B cell (primary cell): ENCODE measurements at regions not wholly inside any gene's neighbourhood (a gene's known extent, or its start where the extent isn't known, plus 50 kb on each side); places are given as distances from the start of the nearest gene placed in this dataset.

Source experiments
- ATAC-seq: fragments of 200-7000 bp; cut with Tn5 transposase; one replicate; pipeline ENCODE4 v1.10.0; 2021; ENCODE audit warnings: low read depth, mild to moderate bottlenecking, moderate number of reproducible peaks, moderate library complexity
- CTCF ChIA-PET: fragments of 350-600 bp; sonication (Branson Sonifier 250); formaldehyde crosslinking; loops from one replicate; lab custom pipeline; 2021; ENCODE audit warnings: antibody characterized with exemption, inconsistent platforms; lab: Charles Lee
- POLR2A ChIA-PET: fragments of 350-600 bp; sonication (Branson Sonifier 250); formaldehyde crosslinking; loops from one replicate; lab custom pipeline; 2021; ENCODE audit warnings: antibody characterized with exemption; lab: Charles Lee
- DNase-seq: peaks from one replicate; pipeline ENCODE4 v3.0.0; 2013
- H2AFZ ChIP-seq: 2 replicates; pipeline ENCODE4 v1.6.1; 2012; ENCODE audit warnings: mild to moderate bottlenecking, low read depth, low read length; ENCODE audit not compliant: insufficient read depth, poor library complexity, severe bottlenecking
- H3K27ac ChIP-seq, 2 donors: 1 replicate in 1 of 2; 2 replicates in 1 of 2; pipeline ENCODE4 v1.5.1; 2012 to 2013; ENCODE audit warnings: low read length in 2 of 2, mild to moderate bottlenecking in 2 of 2, moderate library complexity in 1 of 2
- H3K27me3 ChIP-seq, 4 experiments: fragments of 200-600 bp in 1 of 4; sonication (generic) in 1 of 4; replicated peaks in 1 of 4; 1 replicate in 2 of 4; 2 replicates in 2 of 4; pipeline versions ENCODE4 v1.6.1 to v1.7.0; 2013 to 2016; ENCODE audit warnings: low read length in 3 of 4, mild to moderate bottlenecking in 2 of 4, mixed read lengths in 1 of 4, moderate library complexity in 1 of 4; ENCODE audit not compliant: insufficient read depth in 4 of 4, control insufficient read depth in 3 of 4; ENCODE audit errors: control extremely low read depth in 1 of 4
- H3K36me3 ChIP-seq, 2 experiments: replicated peaks in 1 of 2; 1 replicate in 1 of 2; 2 replicates in 1 of 2; pipeline versions ENCODE4 v1.6.1 to v1.7.1; 2013; ENCODE audit warnings: low read length in 1 of 2; ENCODE audit not compliant: insufficient read depth in 2 of 2, control insufficient read depth in 1 of 2; ENCODE audit errors: control extremely low read depth in 1 of 2, extremely low read depth in 1 of 2
- H3K4me1 ChIP-seq, 2 donors: fragments of 200-600 bp in 1 of 2; sonication (generic) in 1 of 2; 1 replicate in 1 of 2; 2 replicates in 1 of 2; pipeline versions ENCODE4 v1.5.1 to v1.6.1; 2013 to 2017; ENCODE audit warnings: low read length in 2 of 2; ENCODE audit not compliant: control insufficient read depth in 2 of 2, insufficient read depth in 2 of 2
- H3K4me2 ChIP-seq: replicated peaks from 2 replicates; pipeline ENCODE3; 2012; ENCODE audit warnings: mild to moderate bottlenecking, low read depth, low read length; ENCODE audit not compliant: poor library complexity, severe bottlenecking
- H3K4me3 ChIP-seq, 5 experiments: fragments of 200-600 bp in 1 of 5; sonication (generic) in 1 of 5; 1 replicate in 3 of 5; 2 replicates in 2 of 5; pipeline versions ENCODE4 v1.5.1 to v1.7.0; 2011 to 2016; ENCODE audit warnings: low read length in 4 of 5, mild to moderate bottlenecking in 4 of 5, low read depth in 2 of 5, control low read depth in 1 of 5, moderate library complexity in 1 of 5; ENCODE audit not compliant: insufficient read depth in 1 of 5; ENCODE audit errors: control extremely low read depth in 1 of 5, extremely low read depth in 1 of 5
- H3K79me2 ChIP-seq: fragments of 200-600 bp; sonication (generic); one replicate; pipeline ENCODE4 v1.6.0; 2016; ENCODE audit warnings: low read length; ENCODE audit not compliant: control insufficient read depth, insufficient read depth
- H3K9ac ChIP-seq: fragments of 200-600 bp; sonication (generic); 2 replicates; pipeline ENCODE4 v1.6.1; 2017; ENCODE audit warnings: mild to moderate bottlenecking, low read length, moderate library complexity
- H3K9me3 ChIP-seq, 3 donors: one replicate each; pipeline versions ENCODE4 v1.6.1 to v1.7.1; 2013; ENCODE audit warnings: low read length in 2 of 3; ENCODE audit not compliant: control insufficient read depth in 2 of 3, insufficient read depth in 1 of 3; ENCODE audit errors: control extremely low read depth in 1 of 3
- H4K20me1 ChIP-seq: 2 replicates; pipeline ENCODE4 v1.6.0; 2012; ENCODE audit warnings: mild to moderate bottlenecking, low read length; ENCODE audit not compliant: insufficient read depth, control insufficient read depth, poor library complexity, severe bottlenecking
- H3K27ac Mint-ChIP-seq: one replicate; pipeline ENCODE4 v1.8.0; 2021; ENCODE audit warnings: mixed read lengths
- H3K27me3 Mint-ChIP-seq: one replicate; pipeline ENCODE4 v1.8.0; 2021; ENCODE audit warnings: mixed read lengths
- H3K4me1 Mint-ChIP-seq: one replicate; pipeline ENCODE4 v1.8.0; 2021; ENCODE audit warnings: mixed read lengths
- H3K4me3 Mint-ChIP-seq: one replicate; pipeline ENCODE4 v1.8.0; 2021; ENCODE audit warnings: mixed read lengths
- H3K9me3 Mint-ChIP-seq: one replicate; pipeline ENCODE4 v1.8.0; 2022; ENCODE audit warnings: mixed read lengths; ENCODE audit not compliant: insufficient read depth
- EZH2 ChIP-seq: IDR thresholded peaks from 2 replicates; pipeline ENCODE4 v1.6.1; 2012; ENCODE audit warnings: borderline replicate concordance, low read depth, mild to moderate bottlenecking, moderate library complexity, low read length; ENCODE audit not compliant: insufficient read depth, poor library complexity, severe bottlenecking
- WGBS: methylation state at CpG from one replicate; pipeline ENCODE4 v1.1.5; 2013; ENCODE audit warnings: missing lambda C conversion rate; ENCODE audit not compliant: insufficient coverage; 5-methylcytosine and 5-hydroxymethylcytosine counted together
- intact Hi-C: fragments of 100-400 bp; cut with micrococcal nuclease; formaldehyde crosslinking; loops from one replicate; pipeline ENCODE4 v1.10.0; 2022
- TF ChIP-seq, protein P1 (sequence below): fragments of 200-600 bp; IDR thresholded peaks from one replicate; pipeline ENCODE4 v1.8.0; 2022; ENCODE audit warnings: antibody characterized with exemption, mild to moderate bottlenecking

DNA sequence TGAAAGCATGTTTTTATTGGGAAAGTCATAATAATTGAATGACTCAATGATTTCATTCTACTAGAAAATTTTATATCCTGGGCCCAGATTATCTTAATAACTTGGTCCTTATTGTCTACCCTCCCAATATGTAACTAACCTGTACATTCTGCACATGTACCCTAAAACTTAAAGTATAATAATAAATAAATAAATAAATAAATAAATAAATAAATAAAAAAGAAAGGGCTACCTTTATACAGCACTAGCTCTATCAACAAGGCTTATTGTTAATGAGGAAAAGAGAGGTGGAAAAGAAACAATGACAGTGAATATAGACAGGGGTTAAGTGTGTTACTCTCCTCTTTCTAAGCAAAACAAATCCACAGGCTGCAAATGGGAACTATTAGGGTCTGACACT is 83.6 kb downstream of the GRIN2B start:
- Histone ChIP-seq H3K79me2 (no peaks in the 10 kb centered on the region), H2AFZ (no peak overlapping the region), H3K4me1 (no peaks in the 10 kb centered on the region), H4K20me1 (no peaks in the 10 kb centered on the region), H3K27me3 (peaks cover 0 to 3% (median 0%) of the 10 kb centered on the region in 4 experiments), H3K9me3 (no peaks in the 10 kb centered on the region), H3K4me3 (no peak overlapping the region), H3K27ac (no peak overlapping the region), H3K9ac (no peak overlapping the region), H3K36me3 (no peaks in the 10 kb centered on the region), H3K4me2 (no peak overlapping the region)
- no peak for ATAC-seq
- Mint-ChIP-seq H3K9me3 (no peaks in the 10 kb centered on the region), H3K4me3 (no peak overlapping the region), H3K27me3 (peaks cover 8% of the 10 kb centered on the region), H3K4me1 (no peaks in the 10 kb centered on the region), H3K27ac (no peak overlapping the region)
- ChIA-PET CTCF (no interaction called here), POLR2A (no interaction called here)
- intact Hi-C loops: no loop called here
- TF ChIP-seq EZH2: no peak
- TF ChIP-seq, protein P1, sequence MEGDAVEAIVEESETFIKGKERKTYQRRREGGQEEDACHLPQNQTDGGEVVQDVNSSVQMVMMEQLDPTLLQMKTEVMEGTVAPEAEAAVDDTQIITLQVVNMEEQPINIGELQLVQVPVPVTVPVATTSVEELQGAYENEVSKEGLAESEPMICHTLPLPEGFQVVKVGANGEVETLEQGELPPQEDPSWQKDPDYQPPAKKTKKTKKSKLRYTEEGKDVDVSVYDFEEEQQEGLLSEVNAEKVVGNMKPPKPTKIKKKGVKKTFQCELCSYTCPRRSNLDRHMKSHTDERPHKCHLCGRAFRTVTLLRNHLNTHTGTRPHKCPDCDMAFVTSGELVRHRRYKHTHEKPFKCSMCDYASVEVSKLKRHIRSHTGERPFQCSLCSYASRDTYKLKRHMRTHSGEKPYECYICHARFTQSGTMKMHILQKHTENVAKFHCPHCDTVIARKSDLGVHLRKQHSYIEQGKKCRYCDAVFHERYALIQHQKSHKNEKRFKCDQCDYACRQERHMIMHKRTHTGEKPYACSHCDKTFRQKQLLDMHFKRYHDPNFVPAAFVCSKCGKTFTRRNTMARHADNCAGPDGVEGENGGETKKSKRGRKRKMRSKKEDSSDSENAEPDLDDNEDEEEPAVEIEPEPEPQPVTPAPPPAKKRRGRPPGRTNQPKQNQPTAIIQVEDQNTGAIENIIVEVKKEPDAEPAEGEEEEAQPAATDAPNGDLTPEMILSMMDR: no peak
- DNase-seq: no peak

DNA sequence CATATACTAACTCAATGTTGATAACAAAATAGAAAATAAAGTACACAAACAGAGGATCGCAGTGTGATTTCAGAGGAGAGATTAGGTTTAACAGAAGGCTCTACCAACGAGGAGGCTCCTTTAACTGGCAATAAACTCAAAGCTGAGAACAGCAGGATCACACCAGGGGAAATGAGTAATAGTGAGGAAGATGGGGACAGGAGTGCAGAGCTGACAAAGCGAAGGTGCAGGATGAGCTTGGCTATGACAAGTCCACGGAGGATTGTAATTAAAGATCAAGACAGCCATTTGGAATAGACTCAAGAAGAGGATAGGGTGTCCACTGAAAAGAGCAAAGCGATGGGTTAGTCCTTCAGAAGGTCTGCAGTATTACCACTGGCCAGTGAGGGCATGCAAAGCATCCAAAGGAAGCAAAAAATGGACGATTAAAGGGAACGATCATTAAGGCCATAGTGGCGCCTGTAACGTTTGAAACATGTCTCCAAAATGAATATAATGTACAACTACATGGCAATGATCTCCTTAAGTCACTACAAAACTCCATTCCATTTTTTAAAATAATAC is 85.3 kb downstream of the GRIN2B start:
- Mint-ChIP-seq H3K4me3 (no peak overlapping the region), H3K27ac (no peak overlapping the region), H3K4me1 (no peaks in the 10 kb centered on the region), H3K9me3 (no peaks in the 10 kb centered on the region), H3K27me3 (peaks cover 13% of the 10 kb centered on the region)
- no peak overlapping the region for H3K9ac ChIP-seq
- no peaks in the 10 kb centered on the region for H3K9me3 ChIP-seq
- no peak overlapping the region for H3K27ac ChIP-seq
- TF ChIP-seq, protein P1: no peak
- TF ChIP-seq EZH2: no peak
- H3K79me2 ChIP-seq: no peaks in the 10 kb centered on the region
- intact Hi-C loops: no loop called here
- DNase-seq: no peak
- 78% methylated on average over 6 of the region's 9 CpGs for WGBS
- H3K27me3 ChIP-seq: peaks cover 0 to 3% (median 1%) of the 10 kb centered on the region in 4 experiments
- H3K4me3 ChIP-seq: no peak overlapping the region
- CTCF ChIA-PET: interaction anchor here (1.0 kb wide), 1 partner anchor 271 kb away, joined by 4 read pairs; no protein-coding TSS in a partner anchor
- POLR2A ChIA-PET: no interaction called here
- H2AFZ ChIP-seq: no peak overlapping the region
- no peak for ATAC-seq
- H3K4me2 ChIP-seq: no peak overlapping the region
- H3K36me3 ChIP-seq: no peaks in the 10 kb centered on the region
- H4K20me1 ChIP-seq: no peaks in the 10 kb centered on the region
- H3K4me1 ChIP-seq: no peaks in the 10 kb centered on the region
